ENCODE measurements at regions not wholly inside any gene's neighbourhood (a gene's known extent, or its start where the extent isn't known, plus 50 kb on each side); places are given as distances from the start of the nearest gene placed in this dataset.
"Not testable (repeated sequence)": the region's sequence is repeated elsewhere in the genome, so short reads cannot be mapped to it uniquely, and the experiment has no call there.

- TF ChIP-seq EZH2 (IDR thresholded peaks at IDR 0.05; ENCODE audit: low read length), result not testable (repeated sequence)
- TF ChIP-seq, protein P1, sequence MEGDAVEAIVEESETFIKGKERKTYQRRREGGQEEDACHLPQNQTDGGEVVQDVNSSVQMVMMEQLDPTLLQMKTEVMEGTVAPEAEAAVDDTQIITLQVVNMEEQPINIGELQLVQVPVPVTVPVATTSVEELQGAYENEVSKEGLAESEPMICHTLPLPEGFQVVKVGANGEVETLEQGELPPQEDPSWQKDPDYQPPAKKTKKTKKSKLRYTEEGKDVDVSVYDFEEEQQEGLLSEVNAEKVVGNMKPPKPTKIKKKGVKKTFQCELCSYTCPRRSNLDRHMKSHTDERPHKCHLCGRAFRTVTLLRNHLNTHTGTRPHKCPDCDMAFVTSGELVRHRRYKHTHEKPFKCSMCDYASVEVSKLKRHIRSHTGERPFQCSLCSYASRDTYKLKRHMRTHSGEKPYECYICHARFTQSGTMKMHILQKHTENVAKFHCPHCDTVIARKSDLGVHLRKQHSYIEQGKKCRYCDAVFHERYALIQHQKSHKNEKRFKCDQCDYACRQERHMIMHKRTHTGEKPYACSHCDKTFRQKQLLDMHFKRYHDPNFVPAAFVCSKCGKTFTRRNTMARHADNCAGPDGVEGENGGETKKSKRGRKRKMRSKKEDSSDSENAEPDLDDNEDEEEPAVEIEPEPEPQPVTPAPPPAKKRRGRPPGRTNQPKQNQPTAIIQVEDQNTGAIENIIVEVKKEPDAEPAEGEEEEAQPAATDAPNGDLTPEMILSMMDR (optimal IDR thresholded peaks at IDR 0.05 in 1 of 3, IDR thresholded peaks at IDR 0.05 in 1 of 3, conservative IDR thresholded peaks at IDR 0.05 in 1 of 3; ENCODE audit: extremely low read depth in 1 of 3, insufficient read depth in 2 of 3, low read length in 3 of 3), result not testable (repeated sequence)
Measured at GRCh38 chr1:243019030-243019635, 235.9 kb downstream of the CEP170 start.

All from keratinocyte (primary cell).